ENCODE measurements at regions not wholly inside any gene's neighbourhood (a gene's known extent, or its start where the extent isn't known, plus 50 kb on each side); places are given as distances from the start of the nearest gene placed in this dataset.

DNA sequence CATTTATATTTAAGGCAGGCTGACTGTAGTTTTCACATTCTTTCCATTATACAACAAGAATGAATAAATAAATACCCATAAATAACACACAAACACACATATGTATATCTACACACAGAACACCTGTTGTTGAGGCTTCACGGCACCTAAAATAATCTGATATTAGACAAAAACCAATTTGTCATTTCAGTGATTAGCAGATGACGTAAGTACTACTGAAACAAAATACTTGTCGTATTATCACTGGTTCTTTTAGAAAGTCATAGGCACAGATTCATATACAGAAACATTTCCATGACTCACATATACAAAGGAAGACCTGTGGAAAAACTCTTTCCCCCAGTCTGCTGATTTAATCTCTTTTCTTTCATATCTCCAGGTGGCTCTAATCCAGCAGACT, 1113.4 kb upstream of the FANCL start:
- H3K27ac Mint-ChIP-seq: no peak overlapping the region
- no peak overlapping the region for H3K4me3 Mint-ChIP-seq
- TF ChIP-seq, protein P1, sequence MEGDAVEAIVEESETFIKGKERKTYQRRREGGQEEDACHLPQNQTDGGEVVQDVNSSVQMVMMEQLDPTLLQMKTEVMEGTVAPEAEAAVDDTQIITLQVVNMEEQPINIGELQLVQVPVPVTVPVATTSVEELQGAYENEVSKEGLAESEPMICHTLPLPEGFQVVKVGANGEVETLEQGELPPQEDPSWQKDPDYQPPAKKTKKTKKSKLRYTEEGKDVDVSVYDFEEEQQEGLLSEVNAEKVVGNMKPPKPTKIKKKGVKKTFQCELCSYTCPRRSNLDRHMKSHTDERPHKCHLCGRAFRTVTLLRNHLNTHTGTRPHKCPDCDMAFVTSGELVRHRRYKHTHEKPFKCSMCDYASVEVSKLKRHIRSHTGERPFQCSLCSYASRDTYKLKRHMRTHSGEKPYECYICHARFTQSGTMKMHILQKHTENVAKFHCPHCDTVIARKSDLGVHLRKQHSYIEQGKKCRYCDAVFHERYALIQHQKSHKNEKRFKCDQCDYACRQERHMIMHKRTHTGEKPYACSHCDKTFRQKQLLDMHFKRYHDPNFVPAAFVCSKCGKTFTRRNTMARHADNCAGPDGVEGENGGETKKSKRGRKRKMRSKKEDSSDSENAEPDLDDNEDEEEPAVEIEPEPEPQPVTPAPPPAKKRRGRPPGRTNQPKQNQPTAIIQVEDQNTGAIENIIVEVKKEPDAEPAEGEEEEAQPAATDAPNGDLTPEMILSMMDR (IDR thresholded peaks at IDR 0.05): no peak
- no peaks in the 10 kb centered on the region for H3K27me3 Mint-ChIP-seq (ENCODE audit: insufficient read depth)
- H3K4me1 Mint-ChIP-seq (ENCODE audit: low read depth): no peaks in the 10 kb centered on the region
- no peak for DNase-seq
- H3K36me3 Mint-ChIP-seq (ENCODE audit: low read depth): no peaks in the 10 kb centered on the region; the same call in 1 of the 2 replicates
- H3K9me3 Mint-ChIP-seq: peaks cover 19% of the 10 kb centered on the region

DNA sequence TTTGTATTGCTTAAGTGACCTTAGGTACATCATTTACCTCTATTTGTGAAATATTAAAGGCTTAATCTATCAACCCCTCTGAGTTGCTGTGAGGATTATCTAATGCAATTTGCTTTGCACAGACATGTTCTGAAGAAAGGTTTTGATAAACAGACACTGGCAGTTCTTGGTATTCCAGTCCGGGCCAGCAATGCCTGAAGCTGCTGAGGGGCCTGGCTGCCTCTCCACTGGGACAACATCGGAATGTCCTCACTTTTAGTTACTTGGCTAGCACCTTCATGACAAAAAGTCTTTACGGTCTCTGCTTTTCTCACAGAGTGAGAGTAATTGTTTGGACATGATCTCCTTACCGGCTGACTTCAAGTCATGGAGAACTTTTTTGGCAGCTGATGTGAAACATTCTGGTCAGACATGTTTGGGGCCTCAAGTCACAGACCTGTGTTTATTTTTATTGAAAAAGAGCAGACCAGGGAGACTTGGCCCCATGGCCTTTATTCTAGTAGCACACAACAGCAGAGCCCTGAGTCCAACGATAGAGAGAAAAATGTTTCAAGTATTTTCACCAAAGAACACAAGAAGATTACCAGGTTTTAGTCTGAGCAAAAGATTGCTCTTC, 1112.3 kb upstream of the FANCL start:
- no peaks in the 10 kb centered on the region; the same call in 1 of the 2 replicates for H3K36me3 Mint-ChIP-seq (ENCODE audit: low read depth)

DNA sequence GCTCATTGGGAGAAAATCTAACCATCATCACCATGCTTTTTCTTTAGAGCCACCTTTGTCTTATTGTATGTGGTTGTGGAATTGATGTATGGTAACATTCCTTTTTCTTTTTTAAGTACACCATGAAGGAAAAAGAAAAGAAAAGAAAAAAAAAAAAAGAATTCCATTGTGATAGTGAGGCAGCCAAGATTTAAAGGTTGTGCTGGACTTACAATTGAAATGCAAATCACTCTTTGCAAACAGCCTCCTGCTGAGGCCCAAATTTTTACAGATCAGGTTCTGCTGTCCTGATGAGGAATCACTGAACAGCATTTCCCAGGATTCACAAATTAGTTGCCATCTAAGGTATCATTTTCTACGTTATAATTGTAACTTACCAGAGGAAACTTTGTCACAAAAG, 1101.0 kb upstream of the FANCL start:
- DNase-seq: no peak
- H3K4me1 Mint-ChIP-seq (ENCODE audit: low read depth): no peaks in the 10 kb centered on the region
- H3K4me3 Mint-ChIP-seq: no peak overlapping the region
- H3K36me3 Mint-ChIP-seq (ENCODE audit: low read depth): 0 out of 2 replicates have a peak, but pooled peaks cover 4% of the 10 kb centered on the region
- H3K27ac Mint-ChIP-seq: no peak overlapping the region
- peaks cover 61% of the 10 kb centered on the region for H3K9me3 Mint-ChIP-seq
- TF ChIP-seq, protein P1 (IDR thresholded peaks at IDR 0.05): no peak
- H3K27me3 Mint-ChIP-seq (ENCODE audit: insufficient read depth): no peaks in the 10 kb centered on the region

More for the DNA sequence above, 1112.3 kb upstream of the FANCL start:
- DNase-seq: no peak
- Mint-ChIP-seq H3K4me1 (ENCODE audit: low read depth) (no peaks in the 10 kb centered on the region), H3K9me3 (peaks cover 19% of the 10 kb centered on the region), H3K4me3 (no peak overlapping the region), H3K27me3 (ENCODE audit: insufficient read depth) (no peaks in the 10 kb centered on the region), H3K27ac (no peak overlapping the region)
- TF ChIP-seq, protein P1 (IDR thresholded peaks at IDR 0.05): no peak

DNA sequence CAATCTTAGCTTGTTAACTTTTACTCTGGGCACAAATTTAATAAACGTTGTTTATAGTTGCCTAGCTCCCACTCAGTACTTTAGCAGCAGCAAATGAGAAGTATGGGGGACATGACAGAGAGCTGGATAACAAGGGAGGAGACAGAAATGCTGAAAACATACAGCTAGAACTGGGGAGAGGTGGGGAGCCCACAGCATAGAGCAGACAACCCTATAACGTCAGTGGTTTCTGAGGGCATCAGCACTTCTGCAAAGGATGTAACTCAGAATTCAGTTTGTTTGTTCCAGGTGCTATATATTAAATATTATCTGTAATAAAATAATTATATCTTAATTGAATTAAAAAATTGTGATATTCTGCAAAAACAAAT, 1098.7 kb upstream of the FANCL start:
- H3K4me3 Mint-ChIP-seq: no peak overlapping the region
- H3K36me3 Mint-ChIP-seq (ENCODE audit: low read depth): 0 out of 2 replicates have a peak, but pooled peaks cover 4% of the 10 kb centered on the region
- no peak overlapping the region for H3K27ac Mint-ChIP-seq
- H3K27me3 Mint-ChIP-seq (ENCODE audit: insufficient read depth): no peaks in the 10 kb centered on the region
- no peaks in the 10 kb centered on the region for H3K4me1 Mint-ChIP-seq (ENCODE audit: low read depth)
- no peak for DNase-seq
- H3K9me3 Mint-ChIP-seq: peaks cover 58% of the 10 kb centered on the region
- TF ChIP-seq, protein P1 (IDR thresholded peaks at IDR 0.05): no peak

DNA sequence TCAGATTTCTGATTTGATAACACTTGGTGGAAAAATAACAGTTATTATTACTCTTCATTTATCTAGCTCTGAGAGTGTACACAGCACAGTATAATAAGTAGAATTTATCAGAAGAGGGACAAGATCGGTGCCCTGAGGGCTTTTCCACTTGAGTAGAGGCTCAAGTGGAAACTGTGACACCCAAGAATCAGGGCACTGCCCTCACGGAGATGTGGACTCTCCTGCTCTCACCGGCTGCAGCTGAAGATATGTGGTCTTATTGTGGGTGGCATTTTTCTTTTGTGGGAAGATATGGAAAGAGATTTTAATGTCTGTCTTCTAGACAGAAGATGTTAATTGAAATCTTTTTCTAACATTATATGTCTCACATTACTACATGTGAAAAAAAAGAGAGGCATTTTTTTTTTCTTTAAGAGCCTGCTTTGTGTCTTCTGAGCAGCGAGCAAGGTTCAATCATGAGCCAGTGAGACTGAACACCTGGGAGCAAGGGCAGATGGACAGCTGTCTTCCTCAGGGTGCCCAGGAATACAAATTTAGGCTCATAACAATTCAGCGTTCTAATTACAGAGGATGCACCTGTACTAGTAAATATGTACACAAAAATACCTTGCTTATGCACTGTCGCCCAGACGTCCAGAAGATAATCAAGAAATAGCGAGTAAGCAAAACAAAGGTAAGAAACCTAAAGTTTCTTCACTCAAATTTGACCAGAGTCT, 1098.2 kb upstream of the FANCL start:
- no peak overlapping the region for H3K4me3 Mint-ChIP-seq
- 0 out of 2 replicates have a peak, but pooled peaks cover 4% of the 10 kb centered on the region for H3K36me3 Mint-ChIP-seq (ENCODE audit: low read depth)
- TF ChIP-seq, protein P1 (IDR thresholded peaks at IDR 0.05): no peak
- H3K27ac Mint-ChIP-seq: no peak overlapping the region
- no peak for DNase-seq
- peaks cover 53% of the 10 kb centered on the region for H3K9me3 Mint-ChIP-seq
- H3K4me1 Mint-ChIP-seq (ENCODE audit: low read depth): no peaks in the 10 kb centered on the region
- no peaks in the 10 kb centered on the region for H3K27me3 Mint-ChIP-seq (ENCODE audit: insufficient read depth)

Data from HFFc6 (cell line).